ENCODE measurements at regions not wholly inside any gene's neighbourhood (a gene's known extent, or its start where the extent isn't known, plus 50 kb on each side); places are given as distances from the start of the nearest gene placed in this dataset.

- TF ChIP-seq CTCF (IDR thresholded peaks at IDR 0.05 in 4 of 5, conservative IDR thresholded peaks at IDR 0.05 in 1 of 5): no peak
- TF ChIP-seq POLR2A (IDR thresholded peaks at IDR 0.05): no peak
Observed at GRCh38 chr1:11341901-11342552, 69.0 kb downstream of the UBIAD1 start.
